AG04449 (cell line): ENCODE measurements at regions not wholly inside any gene's neighbourhood (a gene's known extent, or its start where the extent isn't known, plus 50 kb on each side); places are given as distances from the start of the nearest gene placed in this dataset.

ENCODE experiments used
- CTCF ChIA-PET: fragments of 350-600 bp; formaldehyde crosslinking; extraction: SDS; loops from one replicate; lab custom pipeline; 2021; ENCODE audit warnings: antibody characterized with exemption; lab: Yijun Ruan, JAX
- POLR2A ChIA-PET: fragments of 400-600, 350-600 bp; formaldehyde crosslinking; extraction: SDS; loops from one replicate; lab custom pipeline; 2020; ENCODE audit warnings: antibody characterized with exemption, inconsistent platforms; lab: Yijun Ruan, JAX
- DNase-seq: peaks from one replicate; pipeline ENCODE4 v3.0.0-alpha.2; 2010; ENCODE audit warnings: low read depth, low spot score
- H3K4me3 ChIP-seq: 2 replicates; pipeline ENCODE4 v1.5.1; 2011; ENCODE audit warnings: low read depth, mild to moderate bottlenecking, control low read depth, low read length
- TF ChIP-seq, protein P1 (sequence below): IDR thresholded peaks from one replicate; pipeline ENCODE4 v1.5.1; 2011; ENCODE audit warnings: mild to moderate bottlenecking, moderate library complexity, low read length, control low read depth, inconsistent platforms; ENCODE audit not compliant: insufficient read depth; ENCODE audit errors: missing control alignments

DNA sequence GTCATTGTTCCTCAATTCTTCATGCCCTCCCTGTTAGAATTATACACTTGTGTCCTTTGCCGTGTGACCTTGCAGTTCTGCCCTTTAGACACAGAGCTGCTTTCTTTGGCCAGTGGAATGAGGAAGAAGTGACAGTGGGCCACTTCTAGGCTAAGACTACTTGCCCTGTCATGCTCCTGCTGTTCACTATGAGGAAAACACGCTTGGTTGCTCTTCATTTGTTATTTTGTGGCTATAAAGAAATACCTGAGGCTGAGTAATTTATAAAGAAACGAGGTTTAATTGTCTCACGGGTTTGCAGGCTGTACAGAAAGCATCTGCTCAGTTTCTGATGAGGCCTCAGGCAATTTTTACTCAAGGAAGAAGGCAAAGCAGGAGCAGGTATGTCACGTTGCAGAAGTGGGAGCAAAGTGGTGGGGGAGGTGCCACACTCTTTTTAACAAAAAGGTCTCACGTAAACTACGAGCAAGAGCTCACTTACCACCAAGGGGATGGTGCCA, 279.1 kb upstream of the DMAC1 start:
- DNase-seq, result no peak
- ChIA-PET POLR2A (no interaction called here), CTCF (no interaction called here)
- H3K4me3 ChIP-seq, result no peak overlapping the region
- TF ChIP-seq, protein P1, sequence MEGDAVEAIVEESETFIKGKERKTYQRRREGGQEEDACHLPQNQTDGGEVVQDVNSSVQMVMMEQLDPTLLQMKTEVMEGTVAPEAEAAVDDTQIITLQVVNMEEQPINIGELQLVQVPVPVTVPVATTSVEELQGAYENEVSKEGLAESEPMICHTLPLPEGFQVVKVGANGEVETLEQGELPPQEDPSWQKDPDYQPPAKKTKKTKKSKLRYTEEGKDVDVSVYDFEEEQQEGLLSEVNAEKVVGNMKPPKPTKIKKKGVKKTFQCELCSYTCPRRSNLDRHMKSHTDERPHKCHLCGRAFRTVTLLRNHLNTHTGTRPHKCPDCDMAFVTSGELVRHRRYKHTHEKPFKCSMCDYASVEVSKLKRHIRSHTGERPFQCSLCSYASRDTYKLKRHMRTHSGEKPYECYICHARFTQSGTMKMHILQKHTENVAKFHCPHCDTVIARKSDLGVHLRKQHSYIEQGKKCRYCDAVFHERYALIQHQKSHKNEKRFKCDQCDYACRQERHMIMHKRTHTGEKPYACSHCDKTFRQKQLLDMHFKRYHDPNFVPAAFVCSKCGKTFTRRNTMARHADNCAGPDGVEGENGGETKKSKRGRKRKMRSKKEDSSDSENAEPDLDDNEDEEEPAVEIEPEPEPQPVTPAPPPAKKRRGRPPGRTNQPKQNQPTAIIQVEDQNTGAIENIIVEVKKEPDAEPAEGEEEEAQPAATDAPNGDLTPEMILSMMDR, result no peak

DNA sequence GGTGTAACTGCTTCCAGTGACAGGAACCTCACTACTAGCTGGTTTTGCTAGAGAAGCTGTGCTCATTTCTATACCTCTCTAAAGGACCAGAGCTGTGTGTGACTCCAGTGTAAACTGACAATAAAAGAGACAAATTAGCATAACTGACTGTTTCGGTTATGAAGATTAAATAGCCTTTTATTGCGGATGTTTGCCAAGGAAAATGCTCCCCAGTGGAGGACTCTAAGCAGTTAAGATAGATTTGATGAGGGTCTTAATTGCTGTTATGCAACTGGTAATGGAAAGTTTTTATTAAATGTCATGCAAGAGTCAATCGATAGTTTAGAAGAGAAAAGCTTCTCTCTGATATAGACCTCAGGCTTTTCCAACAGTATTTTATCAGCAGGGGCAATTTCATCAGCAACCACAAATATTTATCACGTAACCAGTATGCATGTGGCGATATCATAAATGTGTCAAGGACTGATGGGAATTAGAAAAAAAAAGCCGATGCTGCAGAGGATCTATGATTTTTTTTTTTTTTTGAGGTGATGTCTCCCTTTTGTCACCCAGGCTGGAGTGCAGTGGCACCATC, 275.2 kb upstream of the DMAC1 start:
- ChIA-PET CTCF (no interaction called here), POLR2A (no interaction called here)
- no peak for DNase-seq
- TF ChIP-seq, protein P1, result no peak
- H3K4me3 ChIP-seq, result no peak overlapping the region

DNA sequence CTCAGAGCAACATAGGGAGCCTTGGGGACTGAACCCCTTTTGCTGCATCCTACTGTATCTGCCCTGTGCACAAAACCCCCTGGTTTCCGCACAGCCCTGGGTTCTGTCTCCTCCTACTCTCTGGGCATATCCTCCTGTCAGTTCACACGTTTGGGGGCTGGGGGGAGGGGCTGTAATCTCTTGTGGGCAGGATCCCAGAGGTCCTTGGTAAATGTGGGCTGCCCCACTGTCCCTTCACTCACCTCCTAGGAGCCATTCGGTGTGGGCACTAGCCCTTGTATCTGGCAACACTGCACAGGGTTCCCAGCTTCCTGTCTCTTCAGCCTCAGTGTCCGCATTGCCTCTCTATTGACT, 271.8 kb upstream of the DMAC1 start:
- ChIA-PET POLR2A (no interaction called here), CTCF (no interaction called here)
- H3K4me3 ChIP-seq, result no peak overlapping the region
- TF ChIP-seq, protein P1, result no peak
- no peak for DNase-seq

DNA sequence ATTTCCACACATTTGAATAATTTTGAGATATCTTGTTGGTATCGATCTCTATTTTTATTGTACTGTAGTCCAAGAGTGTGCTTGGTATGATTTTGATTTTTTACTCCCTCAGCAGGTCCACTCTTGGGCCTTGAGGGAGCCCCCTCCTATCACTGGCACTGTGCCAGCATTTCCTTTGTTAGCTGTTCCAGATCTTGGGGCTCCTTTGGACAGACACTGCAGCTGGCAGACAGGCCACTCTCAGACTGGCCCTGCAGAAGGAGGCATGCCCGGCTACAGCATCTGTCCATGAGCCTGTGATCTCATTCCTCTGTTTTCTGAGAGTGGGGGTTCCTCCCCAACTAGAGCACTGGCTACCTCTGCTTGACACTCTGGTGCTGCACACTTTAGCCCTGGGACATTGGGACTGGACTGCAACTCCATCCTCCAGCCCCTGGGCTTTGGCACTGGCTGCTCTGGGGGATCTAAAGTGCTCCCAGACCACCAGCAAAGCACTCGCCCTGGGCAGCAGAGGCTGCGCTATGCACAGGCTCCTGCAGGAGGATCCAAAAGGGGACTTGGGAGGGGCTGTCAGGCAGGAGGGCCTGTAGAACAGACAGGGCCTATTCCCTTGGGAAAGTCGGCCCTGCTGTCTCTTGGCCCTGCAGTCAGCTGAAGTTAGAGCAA, 271.3 kb upstream of the DMAC1 start:
- POLR2A ChIA-PET, result no interaction called here
- TF ChIP-seq, protein P1, result no peak
- CTCF ChIA-PET, result no interaction called here

DNA sequence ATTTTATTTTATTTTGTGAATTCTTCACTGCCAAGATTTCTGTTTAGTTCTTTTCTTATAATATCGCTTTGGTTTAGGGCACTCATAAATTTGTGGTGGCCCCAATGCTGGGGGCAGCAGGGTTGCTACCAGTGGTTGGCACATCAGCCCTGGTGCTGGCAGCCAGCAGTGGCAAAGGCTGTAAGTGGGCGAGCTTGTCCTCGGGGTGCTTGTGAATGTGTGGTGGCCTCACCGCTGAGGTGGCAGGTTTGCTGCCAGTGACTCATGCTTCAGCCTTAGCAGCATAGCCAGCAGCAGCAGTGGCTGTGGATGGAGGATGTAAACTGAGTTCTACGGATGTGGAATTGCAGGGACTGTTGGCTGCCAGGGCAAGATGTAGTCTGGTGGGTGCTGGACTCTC, 262.9 kb upstream of the DMAC1 start:
- POLR2A ChIA-PET, result no interaction called here
- no peak for DNase-seq
- no peak overlapping the region for H3K4me3 ChIP-seq
- TF ChIP-seq, protein P1, result no peak
- CTCF ChIA-PET, result no interaction called here

More for the DNA sequence above, 271.3 kb upstream of the DMAC1 start:
- no peak overlapping the region for H3K4me3 ChIP-seq
- no peak for DNase-seq

DNA sequence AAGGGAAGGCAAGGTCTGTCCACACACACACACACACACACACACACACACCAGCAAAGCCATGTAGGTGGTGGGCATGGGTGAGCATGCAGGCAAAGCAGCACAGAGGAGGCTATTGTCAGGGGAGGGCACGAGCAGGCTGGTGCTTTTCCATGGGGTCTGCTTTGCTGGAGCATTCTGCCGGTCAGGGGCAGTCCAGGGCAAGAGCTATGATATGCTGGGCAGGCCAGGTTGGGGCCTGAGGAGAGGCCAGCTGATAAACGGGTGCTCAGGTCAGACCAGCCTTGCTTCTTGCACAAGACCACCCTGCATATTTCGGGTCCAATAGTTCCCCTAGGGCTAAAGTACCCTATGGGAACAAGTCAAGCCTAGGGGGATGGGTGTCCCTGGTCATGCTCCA, 253.9 kb upstream of the DMAC1 start:
- ChIA-PET CTCF (no interaction called here), POLR2A (no interaction called here)
- no peak overlapping the region for H3K4me3 ChIP-seq
- DNase-seq, result no peak
- TF ChIP-seq, protein P1, result no peak
